GM19043 (cell line): ENCODE measurements at regions not wholly inside any gene's neighbourhood (a gene's known extent, or its start where the extent isn't known, plus 50 kb on each side); places are given as distances from the start of the nearest gene placed in this dataset.
"Not testable (repeated sequence)": the region's sequence is repeated elsewhere in the genome, so short reads cannot be mapped to it uniquely, and the experiment has no call there.

Experiments used
- ATAC-seq: cut with Tn5 transposase; IDR thresholded peaks from one replicate; pipeline ENCODE4 v1.9.1; 2021; ENCODE audit warnings: low read depth; ENCODE audit not compliant: unreplicated experiment

DNA sequence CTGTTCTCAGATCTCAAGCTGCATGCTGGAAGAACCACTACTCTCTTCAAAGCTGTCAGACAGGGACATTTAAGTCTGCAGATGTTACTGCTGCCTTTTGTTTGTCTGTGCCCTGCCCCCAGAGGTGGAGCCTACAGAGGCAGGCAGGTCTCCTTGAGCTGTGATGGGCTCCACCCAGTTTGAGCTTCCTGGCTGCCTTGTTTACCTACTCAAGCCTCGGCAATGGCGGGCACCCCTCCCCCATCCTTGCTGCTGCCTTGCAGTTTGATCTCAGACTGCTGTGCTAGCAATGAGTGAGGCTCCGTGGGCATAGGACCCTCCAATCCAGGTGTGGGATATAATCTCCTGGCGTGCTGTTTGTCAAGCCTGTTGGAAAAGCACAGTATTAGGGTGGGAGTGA is 1122.9 kb downstream of the DNAJB9 start:
- ATAC-seq: not testable (repeated sequence)

DNA sequence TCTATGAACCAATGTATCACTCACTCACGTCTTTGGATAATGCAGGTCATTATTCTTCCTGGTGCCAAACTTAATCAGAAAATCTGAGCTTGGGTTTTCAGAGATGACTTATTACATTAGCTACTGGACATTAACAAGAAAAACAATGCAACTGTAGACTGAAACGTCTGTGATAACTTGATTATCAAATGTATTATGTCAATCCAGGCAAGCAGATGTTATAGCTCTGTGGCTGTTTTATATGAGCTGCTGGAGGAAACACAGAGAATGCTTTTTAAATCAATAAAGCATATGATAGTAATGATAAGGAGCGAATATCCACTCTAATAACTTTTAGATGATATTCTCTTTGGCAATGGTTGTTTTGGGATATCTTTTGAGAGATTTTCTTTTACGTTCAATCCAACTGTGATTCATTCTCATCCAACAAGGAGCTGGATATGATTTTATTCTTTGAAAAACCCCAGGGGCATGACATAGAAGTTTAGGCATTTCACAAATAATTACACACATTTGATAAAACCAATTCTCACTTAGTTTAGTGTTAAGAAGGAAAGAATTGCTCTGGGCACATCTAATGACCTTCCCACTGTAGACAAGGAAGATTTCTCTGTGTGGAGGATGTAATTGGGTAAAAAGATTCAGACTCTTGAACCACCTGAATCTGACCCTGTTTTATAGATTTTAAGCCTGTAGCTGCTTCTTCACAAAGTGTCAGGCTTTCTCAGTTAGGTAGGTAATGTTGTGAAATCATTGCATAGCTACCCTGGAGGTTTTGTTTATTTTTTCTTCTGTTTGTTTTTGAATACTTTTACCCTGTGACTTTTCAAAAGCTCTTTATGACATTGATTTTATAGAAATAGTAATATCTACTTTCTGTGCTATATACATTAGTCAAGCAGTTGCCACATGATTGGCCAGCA is 1124.7 kb downstream of the DNAJB9 start:
- no peak for ATAC-seq

DNA sequence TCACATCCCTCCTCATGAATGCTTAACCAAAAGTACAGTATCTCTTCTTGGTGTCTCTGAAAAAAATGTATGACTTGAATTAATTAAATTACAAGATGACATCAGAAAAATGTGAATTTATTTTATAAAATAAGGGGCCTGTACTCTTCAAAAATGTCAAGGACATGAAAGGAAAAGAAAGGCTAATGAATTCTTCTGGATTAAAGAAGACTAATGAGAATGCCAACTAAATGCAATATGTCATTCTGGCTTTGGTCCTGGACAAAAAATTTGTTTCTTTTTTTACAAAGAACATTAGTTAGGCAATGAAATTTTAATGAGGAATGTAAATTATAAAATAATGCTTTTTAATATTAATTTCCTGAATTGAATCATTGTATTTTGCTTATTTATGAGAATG is 1125.7 kb downstream of the DNAJB9 start:
- no peak for ATAC-seq

DNA sequence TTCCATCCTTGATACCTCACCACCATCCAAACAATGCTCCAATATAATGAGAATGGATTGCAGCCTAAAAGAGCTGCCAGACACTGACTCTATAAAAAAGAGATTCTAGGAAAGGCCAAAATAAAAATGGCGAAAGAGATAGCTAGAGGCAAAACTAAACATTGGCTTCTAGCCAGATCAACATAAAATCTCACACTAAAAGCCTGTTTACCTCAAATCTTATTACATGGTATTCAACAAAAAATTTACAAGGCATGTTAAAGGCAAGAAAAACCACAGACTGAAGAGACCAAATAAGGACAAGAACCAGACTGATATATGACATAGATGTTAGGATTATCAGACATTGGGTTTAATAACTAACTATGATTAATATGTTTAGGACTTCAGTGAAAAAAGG is 1127.0 kb downstream of the DNAJB9 start:
- no peak for ATAC-seq

DNA sequence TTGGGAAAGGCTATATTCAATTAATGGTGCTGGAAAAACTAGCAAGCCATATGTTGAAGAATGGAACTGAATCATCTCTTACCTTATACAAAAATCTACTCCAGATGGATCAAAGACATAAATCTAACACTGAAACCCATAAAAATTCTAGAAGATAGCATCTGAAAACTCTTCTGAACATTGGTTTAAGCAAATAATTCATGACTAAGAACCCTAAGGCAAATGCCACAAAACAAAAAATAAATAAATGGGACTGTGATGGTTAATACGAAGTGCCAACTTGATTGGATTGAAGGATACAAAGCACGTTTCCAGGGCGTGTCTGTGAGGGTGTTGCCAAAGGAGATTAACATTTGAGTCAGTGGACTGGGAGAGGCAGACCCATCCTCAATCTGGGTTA is 1130.0 kb downstream of the DNAJB9 start:
- ATAC-seq: no peak

DNA sequence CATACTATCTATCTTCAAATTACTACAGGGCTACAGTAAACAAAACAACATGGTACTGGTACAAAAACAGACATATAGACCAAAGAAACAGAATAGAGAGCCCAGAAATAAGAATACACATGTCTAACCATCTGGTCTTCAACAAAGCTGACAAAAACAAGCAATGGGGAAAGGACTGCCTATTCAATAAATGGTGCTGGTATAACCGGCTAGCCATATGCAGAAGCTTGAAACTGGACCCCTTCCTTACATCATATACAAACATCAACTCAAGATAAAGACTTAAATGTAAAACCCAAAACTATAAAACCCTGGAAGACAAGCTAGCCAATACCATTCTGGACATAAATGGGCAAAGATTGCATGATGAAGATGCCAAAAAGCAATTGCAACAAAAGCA is 1143.7 kb downstream of the DNAJB9 start:
- no peak for ATAC-seq

DNA sequence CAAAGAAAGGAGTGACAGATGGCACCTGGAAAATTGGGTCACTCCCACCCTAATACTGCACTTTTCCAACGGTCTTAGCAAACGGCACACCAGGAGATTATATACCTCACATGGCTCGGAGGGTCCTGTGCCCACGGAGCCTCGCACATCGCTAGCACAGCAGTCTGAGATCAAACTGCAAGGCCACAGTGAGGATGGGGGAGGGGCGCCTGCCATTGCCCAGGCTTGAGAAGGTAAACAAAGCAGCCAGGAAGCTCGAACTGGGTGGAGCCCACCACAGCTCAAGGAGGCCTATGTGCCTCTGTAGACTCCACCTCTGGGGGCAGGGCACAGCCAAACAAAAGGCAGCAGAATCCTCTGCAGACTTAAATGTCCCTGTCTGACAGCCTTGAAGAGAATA is 1149.7 kb downstream of the DNAJB9 start:
- not testable (repeated sequence) for ATAC-seq

DNA sequence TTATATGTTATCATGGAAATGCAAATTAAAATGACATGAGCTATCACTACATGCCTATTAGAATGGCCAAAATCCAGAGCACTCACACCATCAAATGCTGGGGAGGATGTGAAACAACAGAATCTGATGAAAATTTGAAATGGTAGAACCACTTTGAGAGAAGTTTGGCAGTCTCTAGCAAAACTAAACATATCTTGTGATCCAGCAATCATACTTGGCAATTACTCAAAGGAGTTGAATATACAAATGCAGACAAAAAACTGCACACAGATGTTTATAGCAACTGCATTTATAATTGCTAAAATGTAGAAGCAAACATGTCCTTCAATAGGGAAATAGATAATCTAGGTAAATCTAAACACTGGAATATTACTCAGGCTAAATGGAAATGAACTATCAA is 1164.9 kb downstream of the DNAJB9 start:
- no peak for ATAC-seq

DNA sequence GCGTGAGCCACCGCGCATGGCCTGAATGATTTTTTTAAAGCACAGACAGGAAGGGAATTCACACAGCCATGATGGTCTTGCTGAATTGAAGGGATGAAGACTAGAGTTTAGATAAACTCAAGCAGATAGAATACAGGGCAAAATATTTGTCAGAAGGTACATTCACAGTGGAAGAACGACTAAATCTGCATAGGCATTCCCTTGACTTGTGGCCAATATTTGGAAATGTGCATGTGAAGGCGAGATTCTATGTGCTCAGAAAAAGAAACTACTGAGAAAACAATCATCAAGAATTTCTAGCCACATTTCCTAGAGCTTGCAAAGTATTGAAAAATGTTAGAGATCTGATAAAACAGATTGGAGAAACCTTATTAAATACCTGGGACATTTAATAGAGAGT is 1166.2 kb downstream of the DNAJB9 start:
- no peak for ATAC-seq

DNA sequence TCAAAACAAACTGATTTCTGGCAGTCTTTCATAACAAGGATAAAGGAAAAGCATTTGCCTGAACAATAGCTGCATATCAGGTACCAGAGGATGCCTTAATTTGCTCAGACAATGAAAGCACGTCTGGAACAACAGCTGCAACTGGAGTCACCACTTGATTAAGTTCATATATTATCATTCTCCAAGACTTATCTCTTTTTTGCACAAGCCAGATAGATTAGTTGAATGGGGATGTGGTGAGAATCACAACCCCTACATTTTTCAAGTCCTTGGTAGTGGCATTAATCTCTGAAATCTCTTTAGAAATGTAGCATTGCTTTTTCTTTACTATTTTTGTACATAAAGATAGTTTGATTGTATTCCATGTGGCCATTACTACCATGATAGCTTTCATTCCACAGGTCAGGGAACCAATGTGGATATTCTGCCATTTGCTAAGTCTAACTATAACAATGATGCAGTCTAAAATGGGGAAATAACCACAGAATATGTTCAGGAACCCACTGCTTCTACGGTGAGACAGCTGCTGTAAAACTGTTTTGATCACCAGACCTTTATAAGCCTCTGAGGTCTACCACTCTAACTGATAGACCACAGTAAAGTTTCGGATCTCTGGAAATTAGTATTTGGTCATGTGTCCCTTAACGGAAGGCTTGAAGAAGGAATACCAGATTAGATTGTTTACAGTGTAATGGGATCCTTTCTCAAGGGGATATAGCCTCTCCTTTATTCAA is 1176.2 kb downstream of the DNAJB9 start:
- ATAC-seq: no peak

DNA sequence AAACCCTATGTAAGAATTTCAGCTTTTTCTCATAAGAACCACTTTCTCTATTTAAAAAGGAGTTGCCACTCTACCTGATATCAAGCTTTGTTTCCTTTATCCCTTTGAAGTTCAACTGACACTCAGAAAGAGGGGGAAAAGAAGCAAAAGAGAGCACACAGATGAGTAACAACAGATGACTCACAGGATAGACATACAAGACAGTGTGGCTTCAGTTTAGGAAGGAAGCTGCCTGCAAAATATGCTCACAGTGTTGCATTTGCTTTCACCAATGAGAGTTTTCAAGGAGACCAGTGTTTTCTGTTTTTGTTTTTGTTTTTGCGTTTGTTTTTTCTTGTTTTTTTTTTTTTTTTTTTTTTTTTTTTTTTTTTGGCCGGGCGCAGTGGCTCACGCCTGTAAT is 1181.6 kb downstream of the DNAJB9 start:
- ATAC-seq: no peak

DNA sequence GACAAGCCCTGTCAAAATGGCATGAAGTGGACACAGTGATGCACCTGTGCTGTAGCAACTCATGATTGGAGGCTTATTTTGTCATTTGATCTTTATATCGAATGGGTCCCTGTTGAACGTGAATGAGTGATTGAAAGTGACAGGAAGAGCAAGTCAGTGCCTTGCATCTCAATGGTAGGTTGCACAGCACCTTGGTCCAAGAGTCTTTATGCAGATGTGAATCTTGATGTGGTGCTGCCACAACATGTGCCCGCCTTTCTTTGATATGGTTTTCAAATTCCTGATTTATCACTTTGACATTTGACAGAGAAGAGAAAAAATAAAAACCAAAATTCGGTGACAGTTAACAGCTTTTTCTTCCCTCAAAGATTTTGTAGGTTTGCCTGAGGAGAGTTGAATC is 1182.4 kb downstream of the DNAJB9 start:
- ATAC-seq: no peak

DNA sequence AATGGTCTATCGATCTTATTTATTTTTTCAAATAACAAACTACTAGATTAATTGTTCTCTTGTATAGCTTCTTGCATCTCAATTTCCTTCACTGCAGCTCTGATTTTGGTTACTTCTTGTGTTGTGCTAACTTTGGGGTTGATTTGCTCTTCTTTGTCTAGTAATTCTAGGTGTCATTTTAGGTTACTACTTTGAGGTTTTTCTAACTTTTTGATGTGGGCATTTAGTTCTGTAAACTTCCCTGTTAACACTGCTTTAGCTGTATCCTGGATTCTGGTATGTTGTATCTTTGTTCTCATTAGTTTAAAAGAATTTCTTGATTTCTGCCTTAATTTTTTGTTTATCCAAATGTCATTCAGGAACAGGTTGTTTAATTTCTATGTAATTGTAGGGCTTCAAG is 1188.0 kb downstream of the DNAJB9 start:
- ATAC-seq: no peak

DNA sequence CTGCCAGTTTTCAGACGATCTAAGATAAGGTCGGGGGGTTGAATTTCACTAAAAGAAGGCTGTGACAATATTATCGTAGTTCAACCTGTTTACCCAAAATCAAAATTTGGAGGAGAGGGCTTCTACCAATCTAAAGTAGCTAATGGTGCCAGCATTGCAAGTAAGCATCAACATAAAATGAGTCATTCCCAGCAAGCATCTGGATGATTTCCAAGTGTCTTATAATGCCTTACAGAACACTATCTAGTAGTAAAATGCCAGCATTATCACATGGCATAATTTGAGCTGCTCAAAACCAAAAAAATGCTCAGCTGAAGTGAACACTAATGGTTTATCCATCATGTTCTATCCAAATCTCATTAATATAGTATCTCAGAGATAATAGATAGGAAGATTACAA is 1193.9 kb downstream of the DNAJB9 start:
- no peak for ATAC-seq

DNA sequence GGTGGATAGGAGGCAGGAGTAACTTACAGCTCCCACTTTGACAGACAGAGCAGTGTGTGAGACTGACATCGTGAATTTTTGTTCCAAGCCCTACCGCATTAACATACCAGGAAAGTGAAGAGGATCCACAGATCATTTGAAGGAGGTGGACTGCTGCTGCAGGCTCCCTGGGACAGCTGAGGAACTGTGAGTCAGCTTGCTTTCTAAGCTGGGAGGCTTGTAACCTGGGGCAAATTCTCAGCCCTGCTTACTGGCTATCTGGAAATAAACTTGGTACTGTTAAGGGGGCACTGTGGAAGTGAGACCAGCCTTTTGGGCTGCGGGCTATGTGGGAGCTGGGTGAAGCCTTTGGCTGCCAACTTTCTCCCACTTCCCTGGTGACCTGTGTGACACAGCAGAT is 1202.5 kb downstream of the DNAJB9 start:
- ATAC-seq: no peak

DNA sequence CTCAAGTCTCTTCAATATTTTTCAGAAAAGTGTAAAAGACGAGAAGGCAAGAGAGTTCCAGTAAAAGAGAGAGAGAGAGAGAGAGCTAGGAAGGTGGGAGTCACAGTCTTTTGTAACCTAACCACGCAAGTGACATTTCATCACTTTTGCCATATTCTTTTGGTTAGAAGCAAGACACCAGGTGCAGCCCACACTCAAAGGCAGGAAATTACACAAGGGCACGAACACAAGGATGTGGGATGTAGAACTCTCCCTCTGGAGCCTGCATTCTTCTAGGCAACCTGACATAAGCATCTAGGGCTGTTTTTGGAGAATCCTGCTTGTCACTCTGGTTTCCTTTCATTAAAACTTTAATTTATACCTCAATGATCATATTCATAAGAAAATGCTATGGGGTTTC is 1213.1 kb downstream of the DNAJB9 start:
- ATAC-seq: no peak

DNA sequence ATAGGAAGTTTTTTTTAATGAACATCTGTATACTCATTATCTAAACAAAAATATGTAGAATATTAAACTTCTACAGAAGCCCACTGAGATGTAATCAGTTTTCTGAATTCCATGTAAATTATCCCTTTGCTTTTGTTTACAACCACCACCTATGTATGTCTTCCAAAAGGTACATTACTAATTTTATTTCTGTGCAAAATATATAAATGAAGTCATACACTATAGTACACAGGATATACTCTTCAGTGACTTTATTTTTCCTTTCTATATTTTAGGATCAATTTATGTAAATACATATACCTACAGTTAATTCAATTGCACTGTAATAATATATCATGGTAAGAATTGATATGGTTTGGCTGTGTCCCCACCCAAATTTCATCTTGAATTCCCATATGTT is 1236.9 kb downstream of the DNAJB9 start:
- no peak for ATAC-seq

DNA sequence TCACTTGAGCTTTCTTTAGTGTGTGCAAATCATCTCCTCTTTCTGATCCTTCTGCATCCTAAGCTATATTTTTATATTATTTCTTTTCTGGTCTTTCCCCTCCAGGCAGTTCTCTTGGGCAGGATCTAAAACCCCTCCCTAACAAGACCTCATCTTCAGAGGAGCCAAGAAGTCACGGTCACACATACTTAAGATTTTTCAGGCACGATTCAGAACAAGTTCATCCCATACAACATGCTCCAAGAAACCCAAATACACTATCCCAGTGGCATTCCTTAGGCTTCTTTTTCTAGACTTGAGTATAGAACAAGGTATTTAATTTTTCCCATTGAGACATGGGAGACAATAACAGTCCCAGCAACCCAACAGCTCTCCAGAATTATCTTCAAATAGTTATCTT is 1251.5 kb downstream of the DNAJB9 start:
- no peak for ATAC-seq

DNA sequence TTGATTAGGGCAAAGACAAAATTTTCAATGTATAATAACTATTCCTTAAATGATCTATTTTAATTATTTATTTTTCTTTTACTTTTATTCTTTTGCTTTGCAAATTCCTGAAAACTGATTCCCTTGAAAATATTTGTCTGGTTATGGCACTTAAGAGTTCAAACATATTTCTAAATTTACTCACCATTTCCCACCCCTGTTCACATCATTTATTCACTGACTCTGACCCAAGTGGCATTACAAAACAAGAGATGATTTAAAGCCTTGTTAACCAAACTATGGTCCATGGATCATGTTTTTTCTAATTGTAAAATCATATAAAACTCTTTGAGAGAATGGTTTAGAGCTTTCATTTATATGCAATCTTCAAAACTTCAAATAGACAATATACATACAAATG is 1256.1 kb upstream of the LRRN3 start:
- no peak for ATAC-seq

DNA sequence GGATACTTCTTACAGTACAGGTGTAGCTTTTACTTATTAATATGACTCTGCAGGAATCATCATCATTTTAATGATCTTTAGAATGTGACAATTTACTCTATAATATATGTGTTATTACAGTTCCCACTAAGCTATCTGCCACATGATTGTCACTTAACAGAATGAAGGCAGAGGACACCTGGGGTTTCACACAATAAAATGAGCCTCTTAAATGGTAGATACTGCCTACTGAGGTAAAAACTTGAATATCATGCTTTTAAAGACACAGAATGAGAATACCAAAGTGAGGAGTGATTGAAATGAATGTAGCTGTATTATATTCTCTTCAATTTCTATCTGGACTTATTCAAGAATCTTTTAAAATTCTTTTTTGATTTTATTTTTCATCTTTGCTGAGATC is 1255.3 kb upstream of the LRRN3 start:
- no peak for ATAC-seq

DNA sequence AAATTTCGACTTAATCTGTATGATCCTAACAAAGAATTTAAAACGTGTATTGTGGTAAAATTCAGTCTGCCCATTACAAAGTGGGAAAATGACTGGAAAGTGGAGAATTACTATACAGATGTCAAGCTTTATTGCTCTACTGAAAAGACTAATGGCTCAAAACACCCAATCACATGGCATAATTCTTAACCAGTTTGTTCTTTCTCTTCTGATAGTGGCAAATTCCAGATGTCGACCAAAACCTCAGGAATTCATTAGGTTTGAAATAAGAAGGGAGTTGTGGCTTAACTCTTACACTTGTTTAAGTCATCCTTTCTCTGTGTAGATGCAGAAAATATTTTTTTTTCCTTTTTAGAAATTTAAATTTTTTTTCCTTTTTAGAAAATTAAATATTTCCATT is 1254.9 kb upstream of the LRRN3 start:
- no peak for ATAC-seq

DNA sequence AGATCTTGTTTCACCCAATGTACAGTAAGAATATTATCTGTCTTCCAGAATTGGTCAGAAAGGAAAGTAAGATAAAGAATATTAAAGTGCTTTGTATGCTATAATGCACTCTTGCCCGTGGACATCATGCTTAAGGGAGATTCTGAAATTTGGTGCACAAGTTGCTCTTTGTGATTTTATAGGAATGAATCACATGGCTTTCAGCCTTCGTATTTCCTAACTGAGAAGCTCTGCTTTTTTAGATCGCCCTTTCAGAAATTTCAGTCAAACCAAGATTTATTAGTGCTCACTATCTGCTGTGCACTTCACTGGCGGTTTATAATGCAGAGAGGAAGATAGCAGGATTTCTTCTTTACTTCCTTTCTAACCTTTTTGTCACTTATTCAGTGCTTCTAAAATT is 1248.5 kb upstream of the LRRN3 start:
- ATAC-seq: no peak
